ENCODE measurements at regions not wholly inside any gene's neighbourhood (a gene's known extent, or its start where the extent isn't known, plus 50 kb on each side); places are given as distances from the start of the nearest gene placed in this dataset.

DNA sequence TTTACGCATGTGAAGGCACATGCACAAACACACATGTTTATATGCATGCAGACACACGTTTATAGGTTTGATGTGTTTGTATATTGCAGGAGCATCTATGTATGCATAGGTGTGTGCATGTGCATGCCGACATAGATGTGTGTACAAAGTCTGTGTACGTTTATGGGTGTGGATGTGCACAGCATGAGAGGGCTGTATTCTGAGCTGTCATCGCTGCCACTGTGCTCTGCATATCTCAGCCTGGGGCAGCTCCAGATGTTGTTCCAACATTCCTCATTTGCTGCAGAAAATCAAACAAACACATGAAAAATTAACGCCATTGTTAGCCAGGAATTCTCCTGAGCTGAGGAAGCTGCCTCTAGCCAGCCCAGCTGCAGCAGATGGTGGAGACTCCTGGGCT is 132.3 kb upstream of the CSF3R start:
- Histone ChIP-seq H3K4me1 (ENCODE audit: control insufficient read depth, insufficient read depth, low read length) (no peaks in the 10 kb centered on the region), H3K27me3 (ENCODE audit: control insufficient read depth, insufficient read depth, low read length) (no peaks in the 10 kb centered on the region; the same call in 1 of the 2 replicates), H3K9me3 (ENCODE audit: control insufficient read depth, insufficient read depth, low read length) (no peaks in the 10 kb centered on the region), H3K18ac (ENCODE audit: low read depth, low read length) (no peak overlapping the region), H3K14ac (replicated peaks; ENCODE audit: low read depth, low read length) (no peak overlapping the region), H4K91ac (ENCODE audit: insufficient read depth, low read depth, low read length) (no peak overlapping the region), H4K5ac (ENCODE audit: low read depth, low read length) (no peak overlapping the region), H2BK20ac (ENCODE audit: low read depth, low read length) (no peak overlapping the region), H4K20me1 (ENCODE audit: insufficient read depth, low read length) (no peaks in the 10 kb centered on the region; the same call in 1 of the 2 replicates), H3K9me1 (ENCODE audit: insufficient read depth, low read length) (peaks cover 5% of the 10 kb centered on the region; the same call in 1 of the 2 replicates), H3K4me3 (ENCODE audit: insufficient read depth, low read depth, low read length) (no peak overlapping the region), H2BK120ac (ENCODE audit: low read depth, low read length) (no peak overlapping the region), H2AFZ (replicated peaks; ENCODE audit: low read length, poor library complexity) (no peak overlapping the region), H3K56ac (ENCODE audit: extremely low read depth, insufficient read depth, low read length) (no peak overlapping the region), H3K4ac (ENCODE audit: low read depth, low read length) (no peak overlapping the region), H2BK5ac (ENCODE audit: low read depth, low read length, poor library complexity, severe bottlenecking) (no peak overlapping the region), H3K79me1 (ENCODE audit: low read depth in 1 of 2, low read length in 2 of 2) (no peaks in the 10 kb centered on the region), H3K23ac (ENCODE audit: low read depth, low read length) (no peak overlapping the region), H2AK5ac (ENCODE audit: low read depth, low read length) (no peak overlapping the region), H3K36me3 (ENCODE audit: control insufficient read depth, insufficient read depth, low read length) (no peaks in the 10 kb centered on the region), H2AK9ac (replicated peaks; ENCODE audit: low read depth, low read length, poor library complexity) (no peak overlapping the region), H3K4me2 (ENCODE audit: low read depth, low read length) (no peak overlapping the region), H3K27ac (ENCODE audit: insufficient read depth, low read length) (no peak overlapping the region), H2BK15ac (ENCODE audit: low read depth, low read length) (no peak overlapping the region), H3K9ac (ENCODE audit: low read depth, low read length) (no peak overlapping the region), H4K8ac (ENCODE audit: low read depth in 2 of 2, low read length in 2 of 2) (no peak overlapping the region)
- in situ Hi-C loops (cut with MboI; ENCODE audit: low sequenced_read_pairs), result no loop called here
- CTCF ChIA-PET, result no interaction called here
- intact Hi-C loops (cut with micrococcal nuclease), result no loop called here
- no peak for DNase-seq
- no TSS peak for BruUV-seq (replicated peaks)
- dilution Hi-C loops (cut with HindIII; ENCODE audit: low sequenced_read_pairs, unreplicated experiment), result no loop called here
- no peak for TF ChIP-seq NFE2L2 (IDR thresholded peaks at IDR 0.05; ENCODE audit: low read depth, low read length)
- no peak for TF ChIP-seq MAFK (IDR thresholded peaks at IDR 0.05; ENCODE audit: low read depth, low read length)
- no peak for TF ChIP-seq RAD21 (IDR thresholded peaks at IDR 0.05; ENCODE audit: low read length)
- TF ChIP-seq, protein P1, sequence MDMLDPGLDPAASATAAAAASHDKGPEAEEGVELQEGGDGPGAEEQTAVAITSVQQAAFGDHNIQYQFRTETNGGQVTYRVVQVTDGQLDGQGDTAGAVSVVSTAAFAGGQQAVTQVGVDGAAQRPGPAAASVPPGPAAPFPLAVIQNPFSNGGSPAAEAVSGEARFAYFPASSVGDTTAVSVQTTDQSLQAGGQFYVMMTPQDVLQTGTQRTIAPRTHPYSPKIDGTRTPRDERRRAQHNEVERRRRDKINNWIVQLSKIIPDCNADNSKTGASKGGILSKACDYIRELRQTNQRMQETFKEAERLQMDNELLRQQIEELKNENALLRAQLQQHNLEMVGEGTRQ (IDR thresholded peaks at IDR 0.05; ENCODE audit: low read depth, low read length), result no peak
- no peak for TF ChIP-seq RFX5 (IDR thresholded peaks at IDR 0.05; ENCODE audit: low read depth, low read length)
- no peak for ATAC-seq (ENCODE audit: low read depth)
- no CpG with 5 or more reads among the region's 6 CpGs for WGBS, 2 experiments (ENCODE audit: extremely low coverage in 2 of 2, insufficient read length in 1 of 2)
- POLR2A ChIA-PET (ENCODE audit: unreplicated experiment), result no interaction called here

Data from IMR-90 (cell line).